CD4-positive, alpha-beta T cell (primary cell): ENCODE measurements at regions not wholly inside any gene's neighbourhood (a gene's known extent, or its start where the extent isn't known, plus 50 kb on each side); places are given as distances from the start of the nearest gene placed in this dataset.

Experiments used
- ATAC-seq: fragments of 200-7000 bp; cut with Tn5 transposase; one replicate; pipeline ENCODE4 v1.10.0; 2022; ENCODE audit warnings: mild to moderate bottlenecking; ENCODE audit not compliant: poor library complexity
- CTCF ChIA-PET: fragments of 350-600 bp; sonication (Branson Sonifier 250); formaldehyde crosslinking; loops from one replicate; lab custom pipeline; 2021; ENCODE audit warnings: antibody characterized with exemption, inconsistent platforms; lab: Charles Lee
- POLR2A ChIA-PET: fragments of 350-600 bp; sonication (Branson Sonifier 250); formaldehyde crosslinking; loops from one replicate; lab custom pipeline; 2021; ENCODE audit warnings: antibody characterized with exemption, inconsistent platforms; lab: Charles Lee
- DNase-seq, 14 experiments: peaks; one replicate each; pipeline ENCODE4 v3.0.0-alpha.2; 2013 to 2020; ENCODE audit warnings: mixed read lengths in 2 of 14
- H3K27ac ChIP-seq, 2 donors: one replicate each; pipeline versions ENCODE4 v1.5.1 to v1.7.0; 2013; ENCODE audit warnings: low read length in 2 of 2, low read depth in 1 of 2, mild to moderate bottlenecking in 1 of 2
- H3K27me3 ChIP-seq, 2 experiments: 1 replicate in 1 of 2; 2 replicates in 1 of 2; pipeline versions ENCODE4 v1.6.1 to v1.7.0; 2013; ENCODE audit warnings: low read length in 2 of 2, control low read depth in 1 of 2, mild to moderate bottlenecking in 1 of 2, moderate library complexity in 1 of 2; ENCODE audit not compliant: insufficient read depth in 2 of 2, control insufficient read depth in 1 of 2
- H3K36me3 ChIP-seq: one replicate; pipeline ENCODE4 v1.6.1; 2013; ENCODE audit warnings: low read length, control low read depth; ENCODE audit not compliant: insufficient read depth
- H3K4me1 ChIP-seq: one replicate; pipeline ENCODE4 v1.6.1; 2013; ENCODE audit warnings: low read length, control low read depth; ENCODE audit not compliant: insufficient read depth
- H3K4me3 ChIP-seq: one replicate; pipeline ENCODE4 v1.5.1; 2013; ENCODE audit warnings: mild to moderate bottlenecking, low read length, moderate library complexity
- H3K9me3 ChIP-seq, 2 experiments: 1 replicate in 1 of 2; 2 replicates in 1 of 2; pipeline versions ENCODE4 v1.6.1 to v1.7.0; 2013; ENCODE audit warnings: low read length in 2 of 2, mild to moderate bottlenecking in 2 of 2, control low read depth in 1 of 2, moderate library complexity in 1 of 2; ENCODE audit not compliant: control insufficient read depth in 1 of 2, insufficient read depth in 1 of 2
- H3K27ac Mint-ChIP-seq: one replicate; pipeline ENCODE4 v1.8.0; 2020; ENCODE audit warnings: mixed read lengths
- H3K27me3 Mint-ChIP-seq: one replicate; pipeline ENCODE4 v1.8.0; 2021; ENCODE audit warnings: mixed read lengths
- H3K36me3 Mint-ChIP-seq: one replicate; pipeline ENCODE4 v1.8.0; 2021; ENCODE audit warnings: low read depth, mixed read lengths
- H3K4me1 Mint-ChIP-seq: one replicate; pipeline ENCODE4 v1.8.0; 2021; ENCODE audit warnings: low read depth, mixed read lengths
- H3K4me3 Mint-ChIP-seq: one replicate; pipeline ENCODE4 v1.8.0; 2020; ENCODE audit warnings: mild to moderate bottlenecking, mixed read lengths
- H3K9me3 Mint-ChIP-seq: one replicate; pipeline ENCODE4 v1.8.0; 2020; ENCODE audit warnings: mixed read lengths
- intact Hi-C, 2 experiments: fragments of 100-400 bp; cut with DNase I in 1 of 2; cut with micrococcal nuclease in 1 of 2; formaldehyde crosslinking; loops; one replicate each; pipeline versions ENCODE4 v1.15.1 to v1.9.0; 2023 to 2025; cut with DNase I, micrococcal nuclease
- TF ChIP-seq, protein P1 (sequence below): fragments of 200-600 bp; IDR thresholded peaks from one replicate; pipeline ENCODE4 v1.8.0; 2022; ENCODE audit warnings: antibody characterized with exemption, mild to moderate bottlenecking

- Histone ChIP-seq H3K4me1 (no peaks in the 10 kb centered on the region), H3K4me3 (no peak overlapping the region), H3K9me3 (no peaks in the 10 kb centered on the region), H3K27me3 (peaks cover 0 to 3% of the 10 kb centered on the region in 2 experiments), H3K27ac (no peak overlapping the region), H3K36me3 (no peaks in the 10 kb centered on the region)
- no peaks in the 10 kb centered on the region for H3K36me3 Mint-ChIP-seq
- no peak overlapping the region for H3K4me3 Mint-ChIP-seq
- ChIA-PET CTCF (no interaction called here), POLR2A (no interaction called here)
- H3K9me3 Mint-ChIP-seq: no peaks in the 10 kb centered on the region
- TF ChIP-seq, protein P1, sequence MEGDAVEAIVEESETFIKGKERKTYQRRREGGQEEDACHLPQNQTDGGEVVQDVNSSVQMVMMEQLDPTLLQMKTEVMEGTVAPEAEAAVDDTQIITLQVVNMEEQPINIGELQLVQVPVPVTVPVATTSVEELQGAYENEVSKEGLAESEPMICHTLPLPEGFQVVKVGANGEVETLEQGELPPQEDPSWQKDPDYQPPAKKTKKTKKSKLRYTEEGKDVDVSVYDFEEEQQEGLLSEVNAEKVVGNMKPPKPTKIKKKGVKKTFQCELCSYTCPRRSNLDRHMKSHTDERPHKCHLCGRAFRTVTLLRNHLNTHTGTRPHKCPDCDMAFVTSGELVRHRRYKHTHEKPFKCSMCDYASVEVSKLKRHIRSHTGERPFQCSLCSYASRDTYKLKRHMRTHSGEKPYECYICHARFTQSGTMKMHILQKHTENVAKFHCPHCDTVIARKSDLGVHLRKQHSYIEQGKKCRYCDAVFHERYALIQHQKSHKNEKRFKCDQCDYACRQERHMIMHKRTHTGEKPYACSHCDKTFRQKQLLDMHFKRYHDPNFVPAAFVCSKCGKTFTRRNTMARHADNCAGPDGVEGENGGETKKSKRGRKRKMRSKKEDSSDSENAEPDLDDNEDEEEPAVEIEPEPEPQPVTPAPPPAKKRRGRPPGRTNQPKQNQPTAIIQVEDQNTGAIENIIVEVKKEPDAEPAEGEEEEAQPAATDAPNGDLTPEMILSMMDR: no peak
- no peak overlapping the region for H3K27ac Mint-ChIP-seq
- peaks cover 14% of the 10 kb centered on the region for H3K27me3 Mint-ChIP-seq
- ATAC-seq (no peak), DNase-seq (no peak)
- no peaks in the 10 kb centered on the region for H3K4me1 Mint-ChIP-seq
- intact Hi-C loops: no loop called here
Observed at GRCh38 chr11:70868341-70868885, 384.0 kb downstream of the SHANK2 start.

- TF ChIP-seq, protein P1: no peak
- no peak for DNase-seq
- Mint-ChIP-seq H3K4me1 (no peaks in the 10 kb centered on the region), H3K27ac (no peak overlapping the region), H3K4me3 (no peak overlapping the region), H3K36me3 (no peaks in the 10 kb centered on the region), H3K9me3 (no peaks in the 10 kb centered on the region), H3K27me3 (peaks cover 14% of the 10 kb centered on the region)
- Histone ChIP-seq H3K27ac (no peak overlapping the region), H3K4me3 (no peak overlapping the region), H3K27me3 (peaks cover 0 to 3% of the 10 kb centered on the region in 2 experiments), H3K36me3 (no peaks in the 10 kb centered on the region), H3K9me3 (no peaks in the 10 kb centered on the region), H3K4me1 (no peaks in the 10 kb centered on the region)
- intact Hi-C loops: no loop called here
- ChIA-PET POLR2A (no interaction called here), CTCF (no interaction called here)
- no peak for ATAC-seq
Observed at GRCh38 chr11:70869054-70869453, 383.3 kb downstream of the SHANK2 start.

DNA sequence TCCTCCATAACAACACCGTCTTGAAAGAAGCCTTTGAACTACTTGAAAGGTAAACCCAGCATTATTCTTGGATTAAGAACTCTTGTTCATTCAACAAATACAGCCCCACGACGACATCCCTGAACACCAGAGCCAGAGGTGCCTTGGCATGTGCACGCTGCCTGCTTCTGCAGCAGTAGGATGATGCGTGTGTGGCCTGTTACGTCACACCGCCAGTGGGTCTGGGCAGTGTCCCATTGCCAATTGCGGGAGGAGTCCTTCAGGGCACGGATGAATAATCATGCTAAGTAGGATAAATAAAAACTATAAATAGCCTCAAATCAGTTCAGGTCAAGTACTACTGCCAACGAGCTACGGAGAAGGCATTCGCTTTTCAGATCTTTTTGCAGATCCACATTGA, 380.5 kb downstream of the SHANK2 start:
- Histone ChIP-seq H3K27me3 (peaks cover 0 to 3% of the 10 kb centered on the region in 2 experiments), H3K27ac (no peak overlapping the region), H3K9me3 (peaks cover 0 to 6% of the 10 kb centered on the region in 2 experiments), H3K4me3 (no peak overlapping the region), H3K36me3 (no peaks in the 10 kb centered on the region), H3K4me1 (no peaks in the 10 kb centered on the region)
- TF ChIP-seq, protein P1: no peak
- DNase-seq (no peak), ATAC-seq (no peak)
- Mint-ChIP-seq H3K9me3 (no peaks in the 10 kb centered on the region), H3K27ac (no peak overlapping the region), H3K4me3 (no peak overlapping the region), H3K4me1 (no peaks in the 10 kb centered on the region), H3K27me3 (peaks cover 18% of the 10 kb centered on the region), H3K36me3 (no peaks in the 10 kb centered on the region)
- CTCF ChIA-PET: no interaction called here
- intact Hi-C loops: no loop called here
- POLR2A ChIA-PET: no interaction called here
